Right hindlimb (tissue), 1 donor: ENCODE measurements at regions not wholly inside any gene's neighbourhood (a gene's known extent, or its start where the extent isn't known, plus 50 kb on each side); places are given as distances from the start of the nearest gene placed in this dataset.
"Not testable (repeated sequence)": the region's sequence is repeated elsewhere in the genome, so short reads cannot be mapped to it uniquely, and the experiment has no call there.

Experiments used
- DNase-seq: peaks from one replicate; pipeline ENCODE4 v3.0.0-alpha.2; 2018

GRCh38 chr6:141969768-141970415 is 162.8 kb upstream of the GJE1 start:
- DNase-seq, result not testable (repeated sequence)

GRCh38 chr6:141969201-141969600 is 163.5 kb upstream of the GJE1 start:
- DNase-seq, result no peak

- no peak for DNase-seq
Measured at GRCh38 chr6:141968632-141969031, 164.1 kb upstream of the GJE1 start.

GRCh38 chr6:141965016-141965545 is 167.6 kb upstream of the GJE1 start:
- no peak for DNase-seq

GRCh38 chr6:141963543-141964295 is 169.0 kb upstream of the GJE1 start:
- no peak for DNase-seq

GRCh38 chr6:141957271-141957670 is 175.5 kb upstream of the GJE1 start:
- DNase-seq, result no peak

- no peak for DNase-seq
Measured at GRCh38 chr6:141956868-141957267, 175.9 kb upstream of the GJE1 start.

GRCh38 chr6:141956046-141956761 is 176.5 kb upstream of the GJE1 start:
- DNase-seq, result no peak

- no peak for DNase-seq
Measured at GRCh38 chr6:141953072-141953471, 179.7 kb upstream of the GJE1 start.

GRCh38 chr6:141946502-141946901 is 186.2 kb upstream of the GJE1 start:
- no peak for DNase-seq

- DNase-seq, result no peak
Measured at GRCh38 chr6:141938664-141939063, 194.1 kb upstream of the GJE1 start.

- no peak for DNase-seq
Measured at GRCh38 chr6:141932685-141933084, 200.0 kb upstream of the GJE1 start.

GRCh38 chr6:141926200-141926900 is 206.4 kb upstream of the GJE1 start:
- DNase-seq, result not testable (repeated sequence)

GRCh38 chr6:141925001-141925400 is 207.7 kb upstream of the GJE1 start:
- DNase-seq, result no peak

GRCh38 chr6:141922898-141923297 is 209.8 kb upstream of the GJE1 start:
- DNase-seq, result no peak

GRCh38 chr6:141916682-141917505 is 215.8 kb upstream of the GJE1 start:
- not testable (repeated sequence) for DNase-seq

- no peak for DNase-seq
Measured at GRCh38 chr6:141914646-141915045, 218.1 kb upstream of the GJE1 start.

GRCh38 chr6:141906569-141907080 is 226.1 kb upstream of the GJE1 start:
- no peak for DNase-seq

- no peak for DNase-seq
Measured at GRCh38 chr6:141890661-141891060, 242.1 kb upstream of the GJE1 start.

- no peak for DNase-seq
Measured at GRCh38 chr6:141884850-141885249, 247.9 kb upstream of the GJE1 start.

GRCh38 chr6:141878686-141879085 is 254.0 kb upstream of the GJE1 start:
- no peak for DNase-seq
